ENCODE measurements at regions not wholly inside any gene's neighbourhood (a gene's known extent, or its start where the extent isn't known, plus 50 kb on each side); places are given as distances from the start of the nearest gene placed in this dataset.

DNA sequence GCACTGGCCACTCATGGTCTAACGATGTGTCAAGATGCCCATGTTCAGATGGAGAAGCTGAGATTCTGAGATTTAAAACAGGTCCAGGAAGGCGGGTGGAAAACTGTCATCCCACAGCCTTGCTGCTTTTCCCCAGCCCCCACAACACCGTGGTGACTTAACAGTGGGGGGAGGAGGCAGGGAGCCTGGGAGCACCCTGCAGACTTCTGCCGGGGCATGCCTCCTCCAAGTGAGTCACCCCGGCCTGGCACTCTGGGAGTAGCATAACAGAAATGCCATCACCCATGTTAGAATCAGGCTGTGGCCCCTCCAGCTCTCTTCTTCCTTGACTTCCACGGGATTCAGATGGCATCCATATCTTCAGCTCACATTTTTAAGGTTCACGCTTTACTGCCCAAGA lies 164.8 kb downstream of the CBLN1 start:
- TF ChIP-seq CTCF (IDR thresholded peaks at IDR 0.05), result no peak
- no peak for TF ChIP-seq POLR2A (IDR thresholded peaks at IDR 0.05)
- TF ChIP-seq POLR2AphosphoS5 (IDR thresholded peaks at IDR 0.05), result no peak
